ENCODE measurements at regions not wholly inside any gene's neighbourhood (a gene's known extent, or its start where the extent isn't known, plus 50 kb on each side); places are given as distances from the start of the nearest gene placed in this dataset.

DNA sequence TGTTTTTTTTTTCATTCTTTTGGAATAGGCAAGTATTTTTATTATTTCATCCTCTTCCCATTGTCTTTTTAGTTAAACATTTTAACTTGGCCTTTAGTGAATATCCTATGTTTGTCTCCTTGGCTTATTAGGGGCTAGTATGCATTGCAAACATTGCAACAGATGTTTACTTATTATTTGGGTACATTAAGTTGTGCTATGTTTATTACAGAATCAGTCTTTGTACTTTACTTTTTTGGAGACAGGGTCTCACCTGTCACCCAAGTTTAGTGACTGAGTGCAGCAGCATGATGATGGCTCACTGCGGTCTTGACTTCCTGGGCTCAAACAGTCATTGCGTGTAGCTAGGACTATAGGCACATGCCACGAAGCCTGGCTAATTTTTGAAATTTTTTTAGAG is 51.1 kb upstream of the NUDT6 start:
- no peak for DNase-seq (ENCODE audit: extremely low read depth, low read depth)
- TF ChIP-seq, protein P1, sequence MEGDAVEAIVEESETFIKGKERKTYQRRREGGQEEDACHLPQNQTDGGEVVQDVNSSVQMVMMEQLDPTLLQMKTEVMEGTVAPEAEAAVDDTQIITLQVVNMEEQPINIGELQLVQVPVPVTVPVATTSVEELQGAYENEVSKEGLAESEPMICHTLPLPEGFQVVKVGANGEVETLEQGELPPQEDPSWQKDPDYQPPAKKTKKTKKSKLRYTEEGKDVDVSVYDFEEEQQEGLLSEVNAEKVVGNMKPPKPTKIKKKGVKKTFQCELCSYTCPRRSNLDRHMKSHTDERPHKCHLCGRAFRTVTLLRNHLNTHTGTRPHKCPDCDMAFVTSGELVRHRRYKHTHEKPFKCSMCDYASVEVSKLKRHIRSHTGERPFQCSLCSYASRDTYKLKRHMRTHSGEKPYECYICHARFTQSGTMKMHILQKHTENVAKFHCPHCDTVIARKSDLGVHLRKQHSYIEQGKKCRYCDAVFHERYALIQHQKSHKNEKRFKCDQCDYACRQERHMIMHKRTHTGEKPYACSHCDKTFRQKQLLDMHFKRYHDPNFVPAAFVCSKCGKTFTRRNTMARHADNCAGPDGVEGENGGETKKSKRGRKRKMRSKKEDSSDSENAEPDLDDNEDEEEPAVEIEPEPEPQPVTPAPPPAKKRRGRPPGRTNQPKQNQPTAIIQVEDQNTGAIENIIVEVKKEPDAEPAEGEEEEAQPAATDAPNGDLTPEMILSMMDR (IDR thresholded peaks at IDR 0.05; ENCODE audit: low read depth, low read length, missing control alignments): no peak
- H3K4me3 ChIP-seq (replicated peaks; ENCODE audit: low read depth, low read length): no peak overlapping the region

DNA sequence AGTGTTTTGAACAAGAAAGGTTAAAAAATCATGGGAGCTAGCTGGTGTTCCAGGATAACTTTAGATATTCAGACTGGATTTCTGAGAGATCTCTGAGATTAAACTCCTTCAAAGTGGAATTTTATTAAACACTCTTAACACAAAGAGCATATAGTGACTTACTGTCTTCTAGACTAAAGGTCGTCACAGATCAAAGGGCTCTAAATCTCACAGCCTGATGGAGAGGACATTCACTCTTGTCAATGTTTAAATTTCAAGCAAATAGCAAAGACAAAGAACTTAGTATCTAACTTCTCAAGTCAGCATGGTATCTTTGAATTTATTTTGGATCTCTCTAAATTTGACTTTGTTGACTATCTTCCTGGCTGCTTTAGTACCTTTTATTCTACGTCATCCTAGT is 53.7 kb upstream of the NUDT6 start:
- DNase-seq (ENCODE audit: extremely low read depth, low read depth): no peak
- TF ChIP-seq, protein P1 (IDR thresholded peaks at IDR 0.05; ENCODE audit: low read depth, low read length, missing control alignments): no peak
- no peak overlapping the region for H3K4me3 ChIP-seq (replicated peaks; ENCODE audit: low read depth, low read length)

DNA sequence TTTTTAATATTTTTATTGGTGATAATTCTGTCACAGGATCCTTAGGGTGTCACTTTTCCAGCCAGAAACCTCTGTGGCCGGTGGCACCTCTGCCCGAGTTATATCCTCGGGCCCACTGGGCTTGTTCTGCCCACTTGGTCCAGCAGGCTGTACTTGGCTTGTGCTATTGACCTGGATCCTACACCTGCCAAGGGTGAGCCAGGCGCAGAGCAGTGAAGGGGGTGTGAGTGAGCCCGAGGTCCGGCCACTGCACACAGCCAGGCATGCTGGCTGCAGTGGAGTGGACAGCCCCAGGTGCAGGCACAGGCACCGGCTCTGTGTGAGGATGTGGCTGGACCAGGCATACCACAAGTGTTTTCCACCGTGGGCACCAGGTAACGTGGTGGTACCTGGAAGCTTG is 54.7 kb upstream of the NUDT6 start:
- TF ChIP-seq, protein P1 (IDR thresholded peaks at IDR 0.05; ENCODE audit: low read depth, low read length, missing control alignments): no peak
- H3K4me3 ChIP-seq (replicated peaks; ENCODE audit: low read depth, low read length): no peak overlapping the region

DNA sequence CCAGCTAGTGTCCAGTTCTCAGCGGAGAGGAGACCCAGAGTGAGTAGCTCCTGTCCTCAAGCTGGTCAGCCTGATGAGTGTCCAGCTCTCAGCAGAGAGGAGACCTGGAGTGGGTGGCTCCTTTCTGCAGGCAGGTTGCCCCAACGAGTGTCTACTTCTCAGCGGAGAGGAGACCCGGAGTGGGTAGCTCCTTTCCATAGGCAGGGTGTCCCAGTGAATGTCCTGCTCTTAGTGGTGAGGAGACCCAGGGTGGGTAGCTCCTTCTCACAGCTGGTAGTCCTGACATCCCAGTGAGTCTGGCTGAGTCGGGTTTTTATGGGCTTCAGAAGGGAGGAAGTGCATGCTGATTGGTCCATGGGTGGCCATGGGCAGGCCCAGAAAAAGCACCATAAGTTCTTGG is 55.7 kb upstream of the NUDT6 start:
- no peak overlapping the region for H3K4me3 ChIP-seq (replicated peaks; ENCODE audit: low read depth, low read length)
- no peak for DNase-seq (ENCODE audit: extremely low read depth, low read depth)
- TF ChIP-seq, protein P1 (IDR thresholded peaks at IDR 0.05; ENCODE audit: low read depth, low read length, missing control alignments): no peak

More for the DNA sequence above, 54.7 kb upstream of the NUDT6 start:
- no peak for DNase-seq (ENCODE audit: extremely low read depth, low read depth)

DNA sequence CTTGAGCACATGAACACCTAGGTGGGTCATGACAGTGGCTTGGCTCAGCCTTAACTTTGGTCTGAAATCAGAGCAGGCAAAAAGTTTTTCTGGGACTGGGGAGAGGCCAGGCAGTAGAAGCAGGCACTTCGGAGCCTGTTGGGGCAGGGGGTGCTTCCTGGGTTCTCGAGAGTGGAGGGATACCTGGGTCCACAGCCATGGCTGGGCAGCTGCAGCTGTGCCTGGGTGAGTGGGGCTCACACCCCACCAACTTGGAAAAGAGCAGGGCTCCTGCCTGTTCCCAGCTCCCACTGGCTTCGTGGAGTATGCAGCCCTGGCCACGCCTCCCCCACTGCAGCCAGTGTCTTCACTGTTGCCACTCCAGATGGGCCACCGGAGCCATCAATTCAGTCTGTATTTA is 56.4 kb upstream of the NUDT6 start:
- TF ChIP-seq, protein P1 (IDR thresholded peaks at IDR 0.05; ENCODE audit: low read depth, low read length, missing control alignments): no peak
- DNase-seq (ENCODE audit: extremely low read depth, low read depth): no peak
- no peak overlapping the region for H3K4me3 ChIP-seq (replicated peaks; ENCODE audit: low read depth, low read length)

DNA sequence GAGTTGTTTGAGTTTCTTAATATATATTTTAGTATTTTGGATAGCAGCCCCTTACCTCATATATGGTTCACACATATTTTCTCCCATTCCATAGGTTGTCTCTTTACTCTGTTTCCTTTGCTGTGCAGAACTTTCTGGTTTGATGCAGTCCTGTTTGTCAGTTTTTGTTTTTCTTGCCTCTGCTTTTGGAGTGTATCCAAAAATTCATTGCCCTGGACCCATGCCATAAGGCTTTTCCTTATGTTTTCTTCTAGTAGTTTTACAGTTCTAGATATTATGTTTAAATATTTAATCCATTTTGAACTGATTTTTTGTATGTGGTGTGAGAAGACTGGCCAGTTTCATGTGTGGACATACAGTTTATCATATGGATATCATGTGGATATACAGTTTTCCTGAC is 58.5 kb upstream of the NUDT6 start:
- DNase-seq (ENCODE audit: extremely low read depth, low read depth): no peak
- TF ChIP-seq, protein P1 (IDR thresholded peaks at IDR 0.05; ENCODE audit: low read depth, low read length, missing control alignments): no peak
- H3K4me3 ChIP-seq (replicated peaks; ENCODE audit: low read depth, low read length): no peak overlapping the region

DNA sequence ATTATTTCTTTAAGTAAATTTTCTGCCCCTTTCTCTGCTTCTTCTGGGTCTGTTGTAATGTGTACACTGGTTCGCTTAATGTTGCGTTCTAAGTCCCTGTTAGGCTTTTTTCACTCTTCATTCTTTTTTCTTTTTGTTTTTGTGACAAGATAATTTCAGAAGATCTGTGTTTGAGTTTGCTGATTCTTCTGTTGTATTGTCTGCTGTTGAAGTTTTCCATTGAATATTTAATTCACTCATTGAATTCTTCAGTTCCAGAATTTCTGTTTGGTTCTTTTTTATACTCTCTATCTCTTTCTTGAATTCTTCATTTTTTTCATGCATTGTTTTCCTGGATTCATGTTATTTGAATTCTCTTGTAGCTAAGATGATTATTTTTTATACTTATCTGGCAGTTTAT is 66.3 kb upstream of the NUDT6 start:
- TF ChIP-seq, protein P1 (IDR thresholded peaks at IDR 0.05; ENCODE audit: low read depth, low read length, missing control alignments): no peak
- DNase-seq (ENCODE audit: extremely low read depth, low read depth): no peak
- H3K4me3 ChIP-seq (replicated peaks; ENCODE audit: low read depth, low read length): no peak overlapping the region

Data from HFF-Myc (cell line).